K562 (cell line): ENCODE measurements at regions not wholly inside any gene's neighbourhood (a gene's known extent, or its start where the extent isn't known, plus 50 kb on each side); places are given as distances from the start of the nearest gene placed in this dataset.

ENCODE experiments used
- CBX8 ChIP-seq: fragments of 200-600 bp; sonication (generic); IDR thresholded peaks from 2 replicates; pipeline ENCODE4 v1.6.1; 2012; ENCODE audit warnings: borderline replicate concordance, mixed run types, low read depth, mild to moderate bottlenecking, moderate library complexity, mixed read lengths, low read length, control low read depth, inconsistent platforms; ENCODE audit not compliant: poor library complexity, severe bottlenecking; ENCODE audit errors: extremely low read depth
- CTCF ChIP-seq, 3 experiments: IDR thresholded peaks in 2 of 3; conservative IDR thresholded peaks in 1 of 3; 2 replicates each; pipeline ENCODE4 v1.5.1; 2011 to 2012; ENCODE audit warnings: low read length in 3 of 3, mild to moderate bottlenecking in 3 of 3, control low read depth in 2 of 3, improper control_type of control experiment in 1 of 3, inconsistent platforms in 1 of 3, low read depth in 1 of 3, mixed read lengths in 1 of 3, moderate library complexity in 1 of 3; ENCODE audit not compliant: insufficient read depth in 2 of 3
- GABPB2 ChIP-seq: fragments of 250-450 bp; sonication (Bioruptor Pico); conservative IDR thresholded peaks from 2 replicates; pipeline ENCODE4 v1.5.1; 2021; ENCODE audit warnings: mild to moderate bottlenecking
- GTF3C2 ChIP-seq: IDR thresholded peaks from 3 replicates; pipeline ENCODE4 v1.6.1; 2011; ENCODE audit warnings: borderline replicate concordance, mild to moderate bottlenecking, moderate library complexity; ENCODE audit not compliant: insufficient read length; ENCODE audit errors: extremely low read depth
- MEIS2 ChIP-seq: fragments of 450-650 bp; IDR thresholded peaks from 2 replicates; pipeline ENCODE4 v1.6.1; 2014; ENCODE audit warnings: mild to moderate bottlenecking; ENCODE audit not compliant: partially characterized antibody
- POLR2A ChIP-seq: fragments of 450-650 bp; conservative IDR thresholded peaks from 2 replicates; pipeline ENCODE4 v1.6.1; 2016
- RHOXF2B ChIP-seq: fragments of 250-450 bp; sonication (Bioruptor Pico); conservative IDR thresholded peaks from 2 replicates; pipeline ENCODE4 v1.5.1; 2021
- TAF1 ChIP-seq: IDR thresholded peaks from 2 replicates; pipeline ENCODE4 v1.6.1; 2011; ENCODE audit warnings: mild to moderate bottlenecking, low read length, moderate library complexity; ENCODE audit not compliant: insufficient read depth, control insufficient read depth, severe bottlenecking; ENCODE audit errors: extremely low read depth
- TBL1XR1 ChIP-seq, 2 experiments: IDR thresholded peaks; 2 replicates each; pipeline ENCODE4 v1.6.1; 2012; ENCODE audit warnings: improper control_type of control experiment in 2 of 2, low read length in 2 of 2, mild to moderate bottlenecking in 1 of 2

- TF ChIP-seq MEIS2 (no peak), GTF3C2 (no peak), CBX8 (no peak), CTCF (IDR thresholded peaks at IDR 0.05 in 2 of 3, conservative IDR thresholded peaks at IDR 0.05 in 1 of 3; ENCODE audit: insufficient read depth in 2 of 3, low read depth in 1 of 3, low read length in 3 of 3) (no peak), POLR2A (no peak), RHOXF2B (CRISPR knock-in tag) (no peak), TAF1 (no peak), GABPB2 (CRISPR knock-in tag) (no peak), TBL1XR1 (IDR thresholded peaks at IDR 0.05; ENCODE audit: low read length in 2 of 2) (no peak)
Measured at GRCh38 chr6:138560130-138560860, 61.0 kb upstream of the NHSL1 start.
